GM18507 (cell line): ENCODE measurements at regions not wholly inside any gene's neighbourhood (a gene's known extent, or its start where the extent isn't known, plus 50 kb on each side); places are given as distances from the start of the nearest gene placed in this dataset.

Experiments
- DNase-seq: peaks from one replicate; pipeline ENCODE4 v3.0.0; 2011; ENCODE audit warnings: low read depth; ENCODE audit not compliant: insufficient read length; ENCODE audit errors: extremely low spot score
- FAIRE-seq: peaks from 2 replicates; lab custom pipeline; 2011; peaks lifted over from hg19 to GRCh38; lab: Jason Lieb, UNC

DNA sequence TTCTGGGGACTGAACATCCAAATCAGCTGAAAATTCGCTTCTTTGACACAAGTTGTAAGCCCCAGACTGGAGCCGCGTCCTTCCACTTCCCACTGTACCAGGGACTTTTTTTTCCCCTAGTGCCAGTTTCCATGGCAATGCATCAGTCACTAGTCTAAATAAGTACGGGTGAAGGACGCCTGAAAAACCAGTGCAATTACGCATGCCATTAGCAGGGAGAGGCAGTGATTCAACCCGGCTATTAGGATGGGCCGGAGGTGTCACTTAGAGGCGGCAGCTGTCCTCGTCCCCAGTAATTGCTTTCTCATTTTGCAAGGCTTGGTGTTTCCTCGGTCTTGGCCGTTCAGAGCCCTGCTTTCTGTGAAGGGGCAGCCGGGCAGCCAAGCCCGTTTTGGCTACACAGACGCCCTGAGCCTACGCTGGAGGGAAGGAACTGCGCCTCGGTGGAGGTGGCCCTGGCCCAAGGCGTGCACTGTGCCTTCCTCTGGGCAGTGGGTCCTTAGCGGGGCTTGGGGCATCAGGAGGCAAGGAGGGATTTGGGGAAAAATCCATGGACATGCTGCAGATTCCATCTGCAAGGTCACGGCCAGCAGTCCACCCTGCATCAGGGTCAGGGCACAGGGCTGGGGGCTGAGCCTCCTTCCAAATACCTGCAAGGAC is 319.7 kb downstream of the CTTN start:
- DNase-seq (no peak), FAIRE-seq (no peak)

DNA sequence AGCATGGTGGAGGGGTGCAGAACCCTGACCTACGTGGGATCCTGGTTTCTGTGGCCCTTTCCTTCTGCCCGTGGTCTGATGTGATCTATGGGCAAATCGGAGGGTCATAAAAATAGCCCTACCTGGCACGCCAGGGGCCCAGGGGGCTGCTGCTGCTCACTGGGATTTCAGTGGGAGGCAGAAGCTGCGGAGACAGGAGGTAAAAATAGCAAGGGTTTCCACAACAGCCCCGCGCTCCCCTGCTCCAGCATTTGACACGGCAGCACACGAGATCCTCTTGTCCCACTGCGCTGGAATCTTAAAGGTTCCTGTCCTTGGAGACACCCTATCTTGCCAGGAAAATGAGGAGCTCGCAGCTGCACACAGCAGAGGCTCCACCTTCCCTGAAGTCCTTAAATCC is 321.2 kb downstream of the CTTN start:
- FAIRE-seq: no peak
- DNase-seq: no peak

DNA sequence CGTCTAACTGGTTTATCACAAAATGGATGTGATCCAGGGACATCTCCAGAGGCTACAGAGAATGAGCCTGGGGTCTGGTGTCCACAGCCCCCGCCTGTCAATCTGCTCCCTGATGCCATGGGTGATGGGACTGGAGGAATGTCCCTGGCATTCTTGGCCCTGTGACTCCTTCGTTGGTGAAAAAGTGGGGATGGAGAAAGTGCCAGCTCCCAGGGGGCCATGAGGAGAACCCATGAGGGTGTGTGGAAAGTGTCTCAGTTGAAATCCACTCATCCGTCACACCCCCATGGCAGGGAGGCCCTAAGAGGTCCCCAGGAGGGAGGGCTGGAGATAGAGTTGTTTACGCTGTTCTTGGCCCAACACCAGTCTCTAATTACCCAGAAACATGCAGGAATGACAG is 322.0 kb downstream of the CTTN start:
- FAIRE-seq: no peak
- DNase-seq: no peak

DNA sequence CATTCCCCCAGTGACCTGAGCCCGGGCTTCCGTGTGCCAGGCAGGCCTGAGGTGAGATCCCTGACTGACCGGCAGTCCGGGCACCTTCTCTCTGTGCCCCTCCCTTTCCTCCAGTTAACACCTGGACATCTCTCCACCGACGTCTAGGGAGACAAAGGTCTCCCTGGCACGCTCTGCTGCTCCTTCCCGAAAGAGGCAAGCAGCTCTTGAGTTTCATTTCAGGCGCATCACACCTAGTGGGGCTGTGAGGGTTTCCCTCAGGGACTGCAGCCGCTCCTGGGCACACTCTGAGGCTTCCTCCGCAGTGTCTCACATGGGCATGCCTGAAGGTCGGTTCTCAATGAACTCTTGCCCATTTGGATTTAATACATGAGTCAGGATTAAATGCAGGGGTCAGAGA is 322.7 kb downstream of the CTTN start:
- FAIRE-seq: no peak
- no peak for DNase-seq

DNA sequence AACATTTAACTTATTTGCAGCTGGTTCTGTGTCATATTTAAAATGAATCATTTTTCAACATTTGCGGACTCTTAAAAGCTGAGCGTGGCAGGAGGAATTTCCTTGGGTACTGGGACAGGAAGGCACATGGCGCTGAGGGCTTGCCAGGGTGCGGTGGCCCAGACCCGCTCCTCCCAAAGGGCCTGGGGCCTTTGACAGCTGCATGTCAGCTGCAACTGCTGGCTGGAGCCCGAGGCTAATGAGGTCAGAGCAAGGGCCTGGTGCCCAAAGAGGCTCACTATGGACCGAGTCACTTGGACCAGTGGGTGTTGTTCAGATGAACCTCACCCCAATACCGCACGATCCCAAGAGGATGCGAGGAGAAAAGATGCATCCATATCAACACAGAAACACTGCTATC is 326.9 kb downstream of the CTTN start:
- no peak for FAIRE-seq

DNA sequence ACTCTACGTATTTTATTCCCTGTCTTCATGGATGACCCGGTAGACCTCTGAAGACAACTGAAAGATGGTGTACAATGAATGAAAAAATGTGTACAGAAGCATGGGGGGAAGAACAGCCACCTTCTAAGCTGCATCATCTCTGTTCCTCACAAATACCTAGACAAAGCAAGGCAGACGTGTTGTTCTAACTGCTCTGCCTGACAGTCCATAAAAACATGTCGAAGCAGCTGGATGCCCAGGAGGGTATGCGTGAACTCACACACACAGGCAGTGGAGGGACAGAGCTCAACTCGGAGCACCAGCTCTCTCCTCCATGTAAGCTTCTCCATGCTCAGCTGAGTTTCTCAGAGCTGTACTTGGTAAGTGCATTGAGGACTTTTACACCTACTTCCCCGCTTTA is 327.4 kb downstream of the CTTN start:
- no peak for FAIRE-seq

More for the DNA sequence above, 326.9 kb downstream of the CTTN start:
- DNase-seq: no peak

DNA sequence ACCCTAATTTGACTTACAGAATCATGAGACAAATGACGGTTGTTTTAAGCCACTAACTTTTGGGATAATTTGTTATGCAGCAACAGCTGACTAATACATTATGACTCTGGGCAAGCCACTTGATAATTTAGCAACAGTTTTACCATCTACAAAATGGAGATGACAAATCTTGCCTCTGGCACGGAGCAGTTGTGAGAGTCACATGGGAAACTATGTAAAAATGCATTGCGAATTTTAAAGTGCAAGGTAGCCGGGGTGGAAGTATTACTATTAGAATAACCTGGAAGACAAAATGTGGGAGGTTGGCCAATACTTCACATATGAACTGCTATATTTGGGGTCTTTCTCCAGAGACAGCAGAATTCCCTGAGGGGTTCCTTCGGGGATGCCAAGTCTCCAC is 328.7 kb downstream of the CTTN start:
- FAIRE-seq (no peak), DNase-seq (no peak)

More for the DNA sequence above, 327.4 kb downstream of the CTTN start:
- no peak for DNase-seq

DNA sequence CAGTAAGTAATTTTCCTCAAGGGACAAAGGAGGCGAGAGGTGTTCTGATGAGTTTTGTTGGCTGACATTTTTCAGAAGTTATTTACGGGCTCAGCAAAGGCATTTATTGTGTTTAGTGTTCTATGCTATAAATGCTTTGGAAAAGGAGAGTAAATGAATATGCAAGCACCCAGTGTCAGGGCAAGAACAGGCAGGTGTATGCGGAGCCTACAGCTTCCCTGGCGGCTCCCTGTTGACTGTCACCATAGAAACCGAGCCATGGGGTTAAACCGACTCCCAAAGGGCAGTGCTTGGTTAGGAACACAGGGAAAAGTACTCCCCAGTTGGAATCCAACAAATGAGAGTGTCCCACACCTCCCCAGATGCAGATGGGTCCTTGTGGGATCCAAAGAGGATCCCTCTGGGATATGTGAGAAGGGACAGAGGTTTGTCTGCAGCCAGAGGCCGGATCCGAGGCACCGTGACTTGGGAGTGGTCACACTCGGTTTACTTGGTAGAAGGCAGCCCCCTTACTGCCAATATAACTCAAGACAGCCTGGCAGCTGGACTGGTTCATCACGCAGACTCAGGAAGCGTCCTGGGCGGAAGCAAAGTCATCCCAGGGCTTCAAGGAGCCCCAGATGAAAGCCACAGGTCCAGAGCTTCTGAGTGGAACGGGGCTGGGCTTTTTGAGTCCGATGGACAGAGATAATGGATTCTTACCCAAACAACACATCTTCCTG is 329.7 kb downstream of the CTTN start:
- FAIRE-seq (no peak), DNase-seq (no peak)

DNA sequence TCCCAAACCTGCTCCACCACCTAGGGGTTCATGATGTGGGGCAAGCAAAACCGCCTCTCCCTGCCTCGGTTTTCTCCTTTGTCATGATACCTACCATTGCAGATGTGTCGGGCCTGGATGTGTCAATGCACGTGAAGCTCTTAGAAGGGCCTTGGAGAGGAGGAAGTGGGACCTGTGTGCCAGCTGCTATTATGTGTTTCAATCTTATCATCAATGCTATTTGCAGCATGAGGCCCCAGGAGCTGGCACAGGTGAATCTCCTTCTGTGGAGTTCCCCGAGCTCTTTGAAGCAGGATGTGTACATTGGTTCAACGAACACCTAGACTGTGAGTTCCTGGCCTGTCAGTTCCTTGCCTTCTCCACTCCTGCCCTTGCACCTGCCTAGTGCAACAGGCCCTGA is 331.6 kb downstream of the CTTN start:
- DNase-seq (no peak), FAIRE-seq (no peak)

DNA sequence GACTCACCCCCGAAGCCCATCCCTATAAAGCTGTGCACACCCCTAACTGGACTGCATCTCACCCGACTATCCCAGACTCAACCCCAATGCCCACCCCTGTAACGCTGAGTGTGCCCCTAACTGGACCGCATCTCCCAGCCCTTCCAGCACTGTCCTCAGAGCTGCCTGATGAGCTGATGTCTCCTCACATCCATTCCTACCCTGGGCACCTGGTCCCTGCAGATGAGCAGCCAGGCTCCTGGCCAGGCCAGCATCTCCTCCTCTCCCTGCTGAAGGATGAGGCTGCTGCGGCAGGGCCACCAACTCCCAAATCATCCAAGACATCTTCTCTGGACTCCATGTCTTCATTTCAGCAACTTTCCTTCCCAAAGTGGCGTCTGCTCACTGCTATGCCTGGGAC is 332.1 kb downstream of the CTTN start:
- no peak for DNase-seq
- no peak for FAIRE-seq

DNA sequence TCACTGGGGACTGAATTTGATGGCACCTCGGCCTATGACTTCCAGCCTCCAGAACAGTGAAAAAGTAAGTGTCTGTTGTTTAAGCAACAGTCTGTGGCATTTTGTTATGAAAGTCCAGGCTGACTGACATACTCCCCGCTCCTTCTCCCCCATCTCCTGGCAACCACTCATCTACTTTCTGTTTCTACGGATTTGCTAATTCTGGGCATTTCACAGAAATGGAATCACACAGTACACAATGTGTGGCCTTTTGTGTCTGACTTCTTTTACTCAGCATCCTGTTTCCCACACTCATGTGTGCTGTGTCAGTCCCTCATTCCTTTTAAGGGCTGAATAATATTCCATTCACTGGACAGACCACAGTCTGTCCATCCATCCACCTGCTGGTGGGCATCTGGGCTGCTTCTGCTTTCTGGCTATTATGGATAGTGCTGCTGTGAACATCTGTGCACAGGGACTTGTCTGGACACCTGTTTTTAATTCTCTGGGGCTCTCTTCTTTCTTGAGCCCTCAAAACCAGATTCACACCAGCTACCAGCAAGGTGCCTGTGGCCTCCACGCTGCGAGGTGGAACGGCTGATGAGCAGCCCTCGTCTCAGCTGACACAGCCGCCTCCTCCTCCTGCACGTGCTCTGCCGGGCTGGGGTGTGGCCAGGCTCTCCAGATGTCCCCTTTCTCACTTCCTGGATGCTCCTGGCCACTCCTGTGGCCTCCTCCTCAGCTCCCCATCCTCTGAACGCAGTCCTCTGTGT is 333.1 kb downstream of the CTTN start:
- no peak for DNase-seq
- no peak for FAIRE-seq

DNA sequence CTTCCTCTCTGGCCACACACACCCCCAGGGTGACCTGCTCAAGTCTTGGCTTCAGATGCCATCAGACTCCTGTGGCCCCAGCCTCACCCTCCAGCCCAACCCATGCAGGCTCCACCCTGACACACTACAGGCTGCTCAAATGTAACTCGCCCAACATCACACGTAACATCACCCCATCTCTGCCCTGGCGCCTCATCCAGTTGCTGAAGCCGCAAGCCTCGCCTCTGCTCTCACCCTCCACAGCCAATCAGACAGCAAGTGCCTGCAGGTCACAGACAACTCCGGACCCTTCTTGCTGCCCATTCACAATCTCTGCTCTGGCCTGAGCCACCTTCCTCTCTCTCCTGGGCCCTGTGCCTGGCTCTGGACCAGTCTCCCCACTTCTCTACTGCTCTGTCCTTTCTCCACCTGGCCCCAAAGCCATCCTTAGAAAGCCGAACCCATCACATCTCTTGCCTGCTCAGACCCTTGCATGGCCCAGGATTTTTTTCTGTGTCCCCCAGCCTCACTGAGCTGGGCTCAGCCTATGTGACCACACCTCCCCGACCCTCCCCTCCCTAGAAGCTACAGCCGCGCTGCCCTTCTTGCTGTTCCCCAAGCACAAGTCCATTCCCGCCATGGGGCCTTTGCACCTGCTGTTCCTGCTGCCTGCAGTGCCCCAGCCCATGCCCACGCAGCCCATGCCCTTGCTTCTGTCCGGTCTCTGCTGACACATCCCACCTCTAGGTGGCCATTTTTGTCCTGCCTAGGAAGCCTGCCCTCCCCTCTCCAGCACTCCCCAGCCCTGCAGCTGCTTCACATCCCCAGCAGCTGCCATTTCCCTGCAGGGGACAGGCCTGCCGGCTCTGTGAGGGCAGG is 333.9 kb downstream of the CTTN start:
- DNase-seq (no peak), FAIRE-seq (no peak)

DNA sequence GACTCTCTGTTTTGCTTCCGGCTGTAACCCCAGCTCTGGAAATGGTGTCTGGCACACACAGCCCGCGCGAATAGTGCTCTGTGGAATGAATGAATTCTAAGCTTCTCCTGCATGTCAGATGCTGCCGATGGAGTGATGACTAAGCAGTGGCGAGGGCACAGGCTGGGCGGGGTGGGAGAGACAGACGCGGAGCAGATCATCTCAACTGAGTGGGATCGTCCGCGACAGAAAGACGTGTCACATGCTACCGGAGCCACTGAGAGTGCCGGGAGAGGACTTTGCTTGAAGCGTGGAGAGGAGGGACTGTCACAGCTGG is 334.5 kb downstream of the CTTN start:
- FAIRE-seq: no peak

DNA sequence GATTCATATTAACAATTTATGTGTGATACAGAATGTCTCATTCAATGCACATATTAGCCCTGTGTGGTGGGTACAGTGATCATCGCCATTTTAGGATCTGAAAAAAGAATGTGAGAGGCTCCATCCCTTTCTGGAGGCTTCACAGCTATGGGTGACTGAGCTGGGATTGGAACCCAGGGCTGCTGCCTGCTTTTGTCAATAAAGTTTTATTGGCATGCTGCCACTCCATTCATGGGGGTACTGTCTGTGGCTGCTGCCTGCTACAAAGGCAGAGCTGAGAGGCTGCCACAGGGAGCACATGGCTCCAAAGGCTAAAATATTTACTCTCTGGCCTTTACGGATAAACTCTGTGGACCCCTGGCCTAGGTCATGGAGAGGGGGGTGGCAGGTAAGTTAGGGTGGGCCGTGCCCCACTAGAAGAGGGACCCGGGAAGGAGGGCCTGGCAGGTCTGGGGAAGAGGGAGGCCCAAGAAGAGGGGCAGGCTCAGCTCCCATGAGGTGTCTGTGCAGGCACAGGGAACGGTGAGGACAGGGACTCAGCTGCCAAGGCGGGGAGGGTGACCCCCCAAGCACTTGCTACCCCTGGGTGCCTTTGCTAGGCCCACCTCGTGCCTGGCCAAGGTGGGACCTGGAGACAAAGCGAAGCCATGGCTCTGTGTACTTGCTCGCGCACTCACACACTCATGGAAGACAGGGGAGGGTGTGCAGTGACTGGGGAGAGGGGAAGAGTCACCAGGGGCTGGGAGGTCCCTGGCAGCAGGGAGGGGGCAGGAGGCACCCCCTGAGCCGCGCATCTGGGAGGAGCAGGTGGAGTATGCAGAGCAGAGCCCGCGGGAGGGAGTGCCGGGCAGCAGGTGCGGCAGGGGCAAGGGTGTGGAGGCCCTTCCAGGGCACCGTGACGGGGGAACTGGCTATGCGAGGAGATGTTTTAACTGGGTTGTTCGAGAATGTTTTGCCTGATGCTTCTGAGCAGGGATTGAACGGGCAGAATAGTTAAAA is 335.3 kb downstream of the CTTN start:
- DNase-seq (no peak), FAIRE-seq (no peak)

More for the DNA sequence above, 334.5 kb downstream of the CTTN start:
- DNase-seq: no peak

DNA sequence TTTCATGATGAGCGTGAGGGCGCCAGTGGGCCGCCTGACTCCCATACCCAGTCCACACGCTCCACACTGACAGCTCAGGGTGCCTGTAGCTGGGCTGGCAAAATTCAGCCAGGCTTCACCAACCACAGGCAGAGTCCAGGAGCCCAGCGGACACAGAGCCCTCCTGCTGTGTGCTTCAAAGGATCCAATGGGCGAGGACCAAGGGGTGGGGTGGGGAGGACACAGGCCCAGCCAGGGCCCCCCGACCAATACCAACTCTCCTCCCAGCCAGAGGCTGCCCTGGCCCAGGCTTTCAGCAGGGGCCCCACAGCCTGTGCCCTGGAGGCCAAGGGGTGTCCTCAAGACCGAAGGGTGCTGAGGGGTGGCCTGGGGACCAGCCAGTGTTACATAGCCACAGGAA is 336.1 kb downstream of the CTTN start:
- no peak for FAIRE-seq
- no peak for DNase-seq

DNA sequence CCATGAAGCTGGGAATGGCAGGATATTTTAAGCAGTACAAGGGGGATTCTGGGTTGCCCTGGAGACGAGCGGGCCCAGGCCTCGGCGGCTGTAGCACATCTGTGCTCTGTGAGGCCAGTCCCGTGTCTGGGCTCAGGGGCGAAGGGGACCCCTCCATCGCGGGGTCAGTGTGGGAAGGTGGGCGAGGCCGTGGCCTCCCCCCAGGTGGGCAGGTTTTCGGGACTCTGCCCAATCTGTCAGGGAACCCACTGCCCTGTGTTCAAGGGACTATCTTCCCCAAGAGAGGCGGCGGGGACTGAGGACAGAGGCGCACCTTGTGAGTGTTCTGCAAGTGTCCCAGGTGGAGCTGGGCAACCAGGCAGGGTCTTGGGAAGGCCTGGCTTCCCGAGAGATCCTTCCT is 336.6 kb downstream of the CTTN start:
- DNase-seq: no peak
- FAIRE-seq: no peak

DNA sequence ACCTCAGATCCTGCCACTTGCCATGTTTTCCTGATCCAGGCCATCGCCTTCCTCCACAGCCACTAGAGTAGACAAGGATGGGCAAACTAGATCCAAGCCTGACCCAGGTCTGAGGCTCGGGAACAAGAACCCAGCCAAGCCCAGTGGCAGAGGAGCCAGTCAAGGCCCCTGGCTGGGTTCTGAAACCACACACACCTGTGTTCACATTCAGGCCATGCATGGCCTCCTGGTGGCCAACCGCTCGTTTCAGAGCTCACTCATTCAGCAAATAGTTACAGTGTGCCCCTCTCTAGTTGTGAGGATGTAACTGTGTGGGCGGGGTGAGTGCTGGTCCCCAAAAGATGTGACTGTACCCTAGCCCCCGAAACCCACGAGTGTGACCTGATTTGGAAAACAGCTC is 337.6 kb downstream of the CTTN start:
- no peak for FAIRE-seq

DNA sequence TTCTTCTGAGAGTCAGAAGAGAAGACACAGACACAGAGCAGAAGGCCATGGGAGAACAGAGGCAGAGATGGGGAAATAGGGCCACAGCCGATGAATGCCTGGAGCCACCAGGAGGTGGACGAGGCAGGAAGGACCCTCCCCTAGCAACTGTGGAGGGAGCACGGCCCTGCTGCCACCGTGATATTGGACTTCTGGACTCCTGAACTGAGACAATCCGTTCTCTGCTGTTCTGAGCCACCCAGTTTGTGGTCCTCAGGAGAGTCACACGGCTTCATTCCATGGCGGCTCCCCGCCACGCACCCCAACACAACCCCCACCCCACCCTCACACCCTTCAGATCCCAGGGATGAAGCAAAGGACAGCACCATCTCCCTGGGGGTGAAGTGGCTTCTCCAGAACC is 338.1 kb downstream of the CTTN start:
- no peak for FAIRE-seq
- no peak for DNase-seq

More for the DNA sequence above, 337.6 kb downstream of the CTTN start:
- DNase-seq: no peak
